Naive thymus-derived CD4-positive, alpha-beta T cell (primary cell): ENCODE measurements at regions not wholly inside any gene's neighbourhood (a gene's known extent, or its start where the extent isn't known, plus 50 kb on each side); places are given as distances from the start of the nearest gene placed in this dataset.

Source experiments
- ATAC-seq: fragments of 150-1000 bp; cut with Tn5 transposase; 2 replicates; pipeline ENCODE4 v1.10.0; 2021; ENCODE audit warnings: mild to moderate bottlenecking, moderate library complexity
- CTCF ChIA-PET: fragments of 350-600 bp; sonication (Branson Sonifier 250); formaldehyde crosslinking; loops from one replicate; lab custom pipeline; 2021; ENCODE audit warnings: antibody characterized with exemption; lab: Charles Lee
- POLR2A ChIA-PET: fragments of 350-600 bp; sonication (Branson Sonifier 250); formaldehyde crosslinking; loops from one replicate; lab custom pipeline; 2021; ENCODE audit warnings: antibody characterized with exemption, inconsistent platforms; lab: Charles Lee
- DNase-seq, 9 donors: peaks; one replicate each; pipeline versions ENCODE4 v3.0.0 to v3.0.0-alpha.2; 2020 to 2022; ENCODE audit warnings: mixed read lengths in 1 of 9
- H3K27ac ChIP-seq: one replicate; pipeline ENCODE4 v1.7.0; 2013; ENCODE audit warnings: mild to moderate bottlenecking, low read depth, low read length, moderate library complexity
- H3K27me3 ChIP-seq, 2 donors: one replicate each; pipeline ENCODE4 v1.7.0; 2013; ENCODE audit warnings: low read length in 2 of 2, mild to moderate bottlenecking in 2 of 2, moderate library complexity in 2 of 2; ENCODE audit not compliant: control insufficient read depth in 2 of 2, insufficient read depth in 2 of 2
- H3K36me3 ChIP-seq, 3 experiments: 1 replicate in 2 of 3; 2 replicates in 1 of 3; pipeline ENCODE4 v1.7.0; 2013; ENCODE audit warnings: low read length in 3 of 3, mild to moderate bottlenecking in 3 of 3, moderate library complexity in 1 of 3; ENCODE audit not compliant: insufficient read depth in 3 of 3, control insufficient read depth in 2 of 3
- H3K4me1 ChIP-seq, 2 donors: one replicate each; pipeline ENCODE4 v1.7.0; 2013; ENCODE audit warnings: low read length in 2 of 2, mild to moderate bottlenecking in 2 of 2, moderate library complexity in 1 of 2; ENCODE audit not compliant: control insufficient read depth in 2 of 2, insufficient read depth in 2 of 2
- H3K4me3 ChIP-seq: 2 replicates; pipeline ENCODE4 v1.7.0; 2013; ENCODE audit warnings: mild to moderate bottlenecking, low read length
- H3K9me3 ChIP-seq, 3 experiments: 1 replicate in 2 of 3; 2 replicates in 1 of 3; pipeline ENCODE4 v1.7.0; 2013; ENCODE audit warnings: low read length in 3 of 3; ENCODE audit not compliant: control insufficient read depth in 2 of 3
- H3K27ac Mint-ChIP-seq, 9 donors: one replicate each; pipeline ENCODE4 v1.8.0; 2020 to 2022; ENCODE audit warnings: mixed read lengths in 9 of 9, mild to moderate bottlenecking in 8 of 9, moderate library complexity in 5 of 9, inconsistent platforms in 2 of 9
- H3K27me3 Mint-ChIP-seq, 5 donors: one replicate each; pipeline ENCODE4 v1.8.0; 2021 to 2022; ENCODE audit warnings: mixed read lengths in 5 of 5, mild to moderate bottlenecking in 1 of 5
- H3K36me3 Mint-ChIP-seq, 5 donors: one replicate each; pipeline ENCODE4 v1.8.0; 2020 to 2022; ENCODE audit warnings: mixed read lengths in 5 of 5, mild to moderate bottlenecking in 3 of 5, inconsistent platforms in 1 of 5
- H3K4me1 Mint-ChIP-seq, 7 donors: one replicate each; pipeline ENCODE4 v1.8.0; 2020 to 2022; ENCODE audit warnings: mixed read lengths in 7 of 7, mild to moderate bottlenecking in 3 of 7, inconsistent platforms in 1 of 7
- H3K4me3 Mint-ChIP-seq, 10 donors: one replicate each; pipeline ENCODE4 v1.8.0; 2020 to 2022; ENCODE audit warnings: mild to moderate bottlenecking in 10 of 10, mixed read lengths in 10 of 10, moderate library complexity in 6 of 10, inconsistent platforms in 2 of 10
- H3K9me3 Mint-ChIP-seq, 11 donors: one replicate each; pipeline ENCODE4 v1.8.0; 2020 to 2022; ENCODE audit warnings: mixed read lengths in 11 of 11, mild to moderate bottlenecking in 4 of 11, inconsistent platforms in 1 of 11, moderate library complexity in 1 of 11
- intact Hi-C, 2 donors: fragments of 100-400 bp; cut with micrococcal nuclease; formaldehyde crosslinking; loops; one replicate each; pipeline ENCODE4 v1.15.1; 2023

DNA sequence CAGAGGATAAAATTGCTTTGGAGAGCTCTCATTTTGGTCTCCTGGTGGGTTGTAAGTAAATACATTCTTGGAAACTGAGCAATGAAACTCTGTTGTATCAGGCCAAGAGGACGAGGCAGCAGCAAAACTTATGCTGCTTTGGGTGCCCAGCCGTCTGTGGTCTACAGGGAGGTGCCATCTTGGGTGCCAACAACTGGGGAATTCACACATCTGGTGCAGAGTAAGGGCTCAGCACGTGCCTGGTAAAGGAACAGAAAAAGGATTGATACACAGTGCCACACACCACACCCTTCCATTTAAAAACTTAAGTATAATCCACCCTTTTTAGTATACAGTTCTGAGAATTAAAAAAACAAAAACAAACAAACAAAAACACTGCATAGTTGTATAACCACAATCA is 221.9 kb downstream of the TSN start:
- Mint-ChIP-seq H3K4me1 (peaks cover 6 to 11% (median 8%) of the 10 kb centered on the region in 7 donors), H3K36me3 (no peaks in the 10 kb centered on the region), H3K27me3 (peaks cover 0 to 7% (median 0%) of the 10 kb centered on the region in 5 donors), H3K9me3 (no peaks in the 10 kb centered on the region), H3K4me3 (no peak overlapping the region), H3K27ac (no peak overlapping the region)
- intact Hi-C loops: no loop called here
- ATAC-seq: no peak
- Histone ChIP-seq H3K27ac (no peak overlapping the region), H3K27me3 (no peaks in the 10 kb centered on the region), H3K36me3 (no peaks in the 10 kb centered on the region), H3K9me3 (no peaks in the 10 kb centered on the region), H3K4me3 (no peak overlapping the region), H3K4me1 (peaks cover 0 to 4% of the 10 kb centered on the region in 2 donors)
- ChIA-PET CTCF (no interaction called here), POLR2A (no interaction called here)
- DNase-seq: no peak

DNA sequence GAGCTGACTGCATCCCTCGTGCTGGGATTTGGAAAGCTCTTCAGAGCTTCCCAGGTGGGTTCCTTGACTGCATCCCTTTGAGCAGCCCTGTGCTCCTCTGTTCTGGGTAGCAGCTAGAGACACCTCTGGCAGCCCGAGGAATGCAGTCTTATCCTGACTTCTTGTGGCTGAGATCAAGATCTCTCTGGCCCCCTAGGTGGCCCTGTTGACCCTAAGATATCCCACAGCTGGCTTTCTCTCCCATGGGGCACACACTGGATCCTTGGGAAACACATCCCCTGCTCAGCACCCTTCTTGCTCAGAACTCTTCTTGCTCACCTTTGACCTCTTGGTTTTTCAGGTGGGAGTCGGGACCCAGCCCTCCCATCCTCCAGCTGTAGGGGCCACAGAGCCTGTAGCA is 237.2 kb downstream of the TSN start:
- no peak for DNase-seq
- Histone ChIP-seq H3K4me3 (no peak overlapping the region), H3K9me3 (no peaks in the 10 kb centered on the region), H3K27ac (no peak overlapping the region), H3K36me3 (no peaks in the 10 kb centered on the region), H3K27me3 (no peaks in the 10 kb centered on the region), H3K4me1 (no peaks in the 10 kb centered on the region)
- POLR2A ChIA-PET: no interaction called here
- Mint-ChIP-seq H3K27ac (no peak overlapping the region), H3K4me3 (no peak overlapping the region), H3K4me1 (no peaks in the 10 kb centered on the region), H3K9me3 (peaks cover 0 to 1% (median 0%) of the 10 kb centered on the region in 11 donors), H3K27me3 (peaks cover 2 to 24% (median 9%) of the 10 kb centered on the region in 5 donors), H3K36me3 (no peaks in the 10 kb centered on the region)
- no peak for ATAC-seq
- CTCF ChIA-PET: no interaction called here
- intact Hi-C loops: no loop called here

DNA sequence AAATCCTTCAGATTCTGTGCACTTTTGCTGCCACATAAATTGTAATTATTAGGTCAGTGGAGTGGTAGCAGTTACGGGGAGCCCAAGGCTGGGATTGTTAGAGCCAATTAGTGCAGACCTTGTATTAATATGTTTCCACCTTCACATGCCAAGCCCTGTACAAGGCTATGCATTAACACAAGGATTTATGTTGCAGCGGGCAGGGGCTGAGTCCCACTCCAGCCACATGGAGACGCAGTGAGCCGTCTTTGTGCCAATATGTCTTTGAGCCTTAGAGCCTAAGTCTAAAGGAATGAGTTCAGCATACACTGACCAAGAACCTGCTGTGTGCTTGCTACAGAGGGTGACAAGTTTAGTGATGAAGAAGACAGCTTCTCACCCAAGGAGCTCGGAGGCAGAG is 238.2 kb downstream of the TSN start:
- no peaks in the 10 kb centered on the region for H3K27me3 ChIP-seq
- no peaks in the 10 kb centered on the region for H3K36me3 ChIP-seq
- no peaks in the 10 kb centered on the region for H3K9me3 ChIP-seq
- Mint-ChIP-seq H3K9me3 (peaks cover 0 to 1% (median 0%) of the 10 kb centered on the region in 11 donors), H3K4me1 (no peaks in the 10 kb centered on the region), H3K27ac (no peak overlapping the region), H3K4me3 (no peak overlapping the region), H3K27me3 (peaks cover 2 to 24% (median 9%) of the 10 kb centered on the region in 5 donors), H3K36me3 (no peaks in the 10 kb centered on the region)
- POLR2A ChIA-PET: no interaction called here
- H3K27ac ChIP-seq: no peak overlapping the region
- intact Hi-C loops: no loop called here
- H3K4me3 ChIP-seq: no peak overlapping the region
- DNase-seq: no peak
- CTCF ChIA-PET: no interaction called here
- no peak for ATAC-seq
- H3K4me1 ChIP-seq: no peaks in the 10 kb centered on the region

DNA sequence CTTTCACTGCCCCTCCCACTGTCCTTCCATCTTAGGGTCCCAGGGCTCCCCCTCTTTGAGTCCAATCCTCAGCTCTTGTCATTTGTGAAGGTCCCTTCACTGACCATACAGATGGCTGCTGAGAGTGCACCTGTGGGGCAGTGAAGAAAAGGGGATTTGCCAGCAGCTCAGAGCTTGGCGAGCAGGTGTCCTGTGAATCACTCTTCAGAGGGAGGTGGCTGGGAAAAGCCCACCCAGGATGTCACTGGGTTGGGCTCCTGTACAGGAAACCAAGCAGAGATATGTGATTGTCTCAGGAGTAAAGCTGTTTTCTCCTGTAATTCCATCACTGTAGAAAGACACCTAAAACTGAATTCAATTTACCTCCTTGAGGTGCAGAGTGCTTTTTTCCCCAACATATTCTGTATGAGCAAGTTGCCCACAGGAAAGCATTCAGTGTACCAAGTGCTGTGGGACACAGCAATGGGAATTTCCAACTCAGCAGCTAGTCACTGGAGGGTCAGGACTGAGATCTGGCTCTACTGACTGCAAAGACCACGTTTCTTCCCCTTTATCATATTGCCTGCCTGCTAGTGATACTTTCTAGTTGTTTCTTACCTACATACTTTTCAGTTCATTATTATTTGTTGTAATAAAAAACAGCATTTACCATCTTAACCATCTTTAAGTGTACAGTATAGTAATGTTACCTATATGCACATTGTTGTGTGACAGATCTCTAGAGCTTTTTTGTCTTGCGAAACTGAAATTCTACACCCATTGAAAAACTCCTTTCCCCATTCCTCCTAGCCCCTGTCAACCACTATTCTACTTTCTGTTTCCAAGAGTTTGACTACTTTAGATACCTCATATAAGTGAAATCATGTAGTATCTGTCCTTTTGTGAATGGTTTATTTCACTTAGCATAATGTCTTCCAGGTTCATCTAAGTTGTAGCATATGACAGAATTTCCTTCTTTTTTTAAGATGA is 239.1 kb downstream of the TSN start:
- Histone ChIP-seq H3K27me3 (no peaks in the 10 kb centered on the region), H3K36me3 (no peaks in the 10 kb centered on the region), H3K4me3 (no peak overlapping the region), H3K4me1 (no peaks in the 10 kb centered on the region), H3K27ac (no peak overlapping the region), H3K9me3 (no peaks in the 10 kb centered on the region)
- intact Hi-C loops: no loop called here
- H3K36me3 Mint-ChIP-seq: no peaks in the 10 kb centered on the region
- ATAC-seq (no peak), DNase-seq (no peak)
- no peaks in the 10 kb centered on the region for H3K9me3 Mint-ChIP-seq
- CTCF ChIA-PET: no interaction called here
- H3K27ac Mint-ChIP-seq: no peak overlapping the region
- H3K27me3 Mint-ChIP-seq: peaks cover 0 to 22% (median 6%) of the 10 kb centered on the region in 5 donors
- no peak overlapping the region for H3K4me3 Mint-ChIP-seq
- H3K4me1 Mint-ChIP-seq: no peaks in the 10 kb centered on the region
- POLR2A ChIA-PET: no interaction called here

DNA sequence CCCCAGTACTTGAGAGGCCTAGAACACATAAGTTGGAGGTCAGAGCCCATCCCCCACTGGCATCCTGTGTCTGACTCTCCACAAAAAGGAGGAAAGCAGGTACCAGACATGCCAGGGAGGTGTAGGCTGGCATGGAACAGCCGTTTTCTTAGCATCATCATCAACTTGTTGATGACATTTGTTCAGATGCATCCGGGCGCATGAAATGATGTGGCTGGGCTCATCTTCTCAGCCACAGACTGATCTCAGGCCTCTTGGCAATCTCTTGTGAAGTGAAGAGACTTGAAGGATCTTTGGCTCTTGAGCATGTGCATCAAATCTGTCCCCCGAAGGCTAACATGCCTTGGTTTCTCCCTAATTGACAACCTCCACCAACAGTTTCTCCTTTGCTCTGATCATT is 243.3 kb downstream of the TSN start:
- ATAC-seq: no peak

DNA sequence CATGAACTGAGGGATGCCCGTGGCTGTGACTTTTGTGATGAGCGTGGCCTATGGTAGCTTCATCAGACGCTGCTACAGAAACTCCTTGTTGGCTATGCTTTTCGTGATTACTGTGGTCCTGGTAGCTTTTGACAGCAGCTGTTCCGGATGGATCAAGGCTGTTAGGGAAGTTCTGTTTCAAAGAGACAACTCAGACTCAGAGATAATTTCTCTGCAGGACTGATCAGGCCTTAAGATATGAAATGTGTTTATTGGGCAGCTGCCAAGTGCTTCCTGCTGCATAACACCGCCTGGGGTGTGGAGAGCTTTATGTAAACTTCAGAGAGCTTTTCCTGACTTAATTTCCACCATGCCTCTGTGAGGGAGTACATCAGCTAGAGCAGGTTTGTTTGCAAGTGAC is 243.8 kb downstream of the TSN start:
- Histone ChIP-seq H3K4me1 (no peaks in the 10 kb centered on the region), H3K9me3 (no peaks in the 10 kb centered on the region), H3K27ac (no peak overlapping the region), H3K27me3 (no peaks in the 10 kb centered on the region), H3K36me3 (no peaks in the 10 kb centered on the region), H3K4me3 (no peak overlapping the region)
- H3K27ac Mint-ChIP-seq: no peak overlapping the region
- ChIA-PET CTCF (no interaction called here), POLR2A (no interaction called here)
- ATAC-seq (no peak), DNase-seq (no peak)
- no peaks in the 10 kb centered on the region for H3K36me3 Mint-ChIP-seq
- H3K4me1 Mint-ChIP-seq: no peaks in the 10 kb centered on the region
- intact Hi-C loops: no loop called here
- peaks cover 0 to 29% (median 10%) of the 10 kb centered on the region in 5 donors for H3K27me3 Mint-ChIP-seq
- H3K9me3 Mint-ChIP-seq: peaks cover 0 to 2% (median 0%) of the 10 kb centered on the region in 11 donors
- no peak overlapping the region for H3K4me3 Mint-ChIP-seq

More for the DNA sequence above, 243.3 kb downstream of the TSN start:
- POLR2A ChIA-PET: no interaction called here
- Histone ChIP-seq H3K9me3 (no peaks in the 10 kb centered on the region), H3K4me3 (no peak overlapping the region), H3K27me3 (no peaks in the 10 kb centered on the region), H3K36me3 (no peaks in the 10 kb centered on the region), H3K27ac (no peak overlapping the region), H3K4me1 (no peaks in the 10 kb centered on the region)
- no peak overlapping the region for H3K27ac Mint-ChIP-seq
- H3K4me3 Mint-ChIP-seq: no peak overlapping the region
- peaks cover 0 to 2% (median 0%) of the 10 kb centered on the region in 11 donors for H3K9me3 Mint-ChIP-seq
- CTCF ChIA-PET: no interaction called here
- intact Hi-C loops: no loop called here
- peaks cover 0 to 29% (median 10%) of the 10 kb centered on the region in 5 donors for H3K27me3 Mint-ChIP-seq
- H3K4me1 Mint-ChIP-seq: no peaks in the 10 kb centered on the region
- no peaks in the 10 kb centered on the region for H3K36me3 Mint-ChIP-seq
- DNase-seq: no peak
